ENCODE measurements at regions not wholly inside any gene's neighbourhood (a gene's known extent, or its start where the extent isn't known, plus 50 kb on each side); places are given as distances from the start of the nearest gene placed in this dataset.
"Not testable (repeated sequence)": the region's sequence is repeated elsewhere in the genome, so short reads cannot be mapped to it uniquely, and the experiment has no call there.

- Histone ChIP-seq H3K9ac (ENCODE audit: low read length) (no peak overlapping the region), H3K36me3 (ENCODE audit: insufficient read depth, low read length) (no peaks in the 10 kb centered on the region), H3K4me3 (ENCODE audit: insufficient read depth, low read depth, low read length) (no peak overlapping the region), H3K27me3 (ENCODE audit: insufficient read depth, low read length) (no peaks in the 10 kb centered on the region), H4K20me1 (ENCODE audit: insufficient read depth, low read length) (no peaks in the 10 kb centered on the region), H3K79me2 (ENCODE audit: insufficient read depth, low read length) (no peaks in the 10 kb centered on the region), H3K27ac (ENCODE audit: low read depth, low read length) (no peak overlapping the region), H3K4me1 (ENCODE audit: insufficient read depth, low read length) (no peaks in the 10 kb centered on the region), H3K4me2 (ENCODE audit: low read length) (no peak overlapping the region), H3K9me3 (ENCODE audit: insufficient read depth, low read depth, low read length) (no peaks in the 10 kb centered on the region), H2AFZ (ENCODE audit: low read depth, low read length) (no peak overlapping the region)
- Mint-ChIP-seq H3K4me3 (ENCODE audit: unreplicated experiment) (no peak overlapping the region), H3K27me3 (ENCODE audit: low read depth, unreplicated experiment) (no peaks in the 10 kb centered on the region), H3K9me3 (ENCODE audit: unreplicated experiment) (no peaks in the 10 kb centered on the region), H3K36me3 (ENCODE audit: low read depth, unreplicated experiment) (no peaks in the 10 kb centered on the region), H3K4me1 (ENCODE audit: low read depth, unreplicated experiment) (no peaks in the 10 kb centered on the region), H3K27ac (ENCODE audit: unreplicated experiment) (no peak overlapping the region)
- FAIRE-seq (no peak), DNase-seq (ENCODE audit: low read depth) (peak; percentile 27)
- no peak for TF ChIP-seq EZH2 (IDR thresholded peaks at IDR 0.05; ENCODE audit: insufficient read depth, low read length)
- TF ChIP-seq CTCF (IDR thresholded peaks at IDR 0.05; ENCODE audit: insufficient read depth, low read depth, low read length) = no peak
Measured at GRCh38 chr21:15669247-15669646, 60.5 kb upstream of the USP25 start.

- H3K4me1 Mint-ChIP-seq (ENCODE audit: low read depth, unreplicated experiment) = no peaks in the 10 kb centered on the region
Measured at GRCh38 chr21:15671188-15671587, 58.6 kb upstream of the USP25 start.

GRCh38 chr21:15672578-15672977, 57.2 kb upstream of the USP25 start:
- not testable (repeated sequence) for H3K9ac ChIP-seq (ENCODE audit: low read length); H3K9me3 ChIP-seq (ENCODE audit: insufficient read depth, low read depth, low read length); H3K4me1 Mint-ChIP-seq (ENCODE audit: low read depth, unreplicated experiment); H3K36me3 ChIP-seq (ENCODE audit: insufficient read depth, low read length); H2AFZ ChIP-seq (ENCODE audit: low read depth, low read length); H3K9me3 Mint-ChIP-seq (ENCODE audit: unreplicated experiment); H3K36me3 Mint-ChIP-seq (ENCODE audit: low read depth, unreplicated experiment); H3K79me2 ChIP-seq (ENCODE audit: insufficient read depth, low read length); H3K27me3 ChIP-seq (ENCODE audit: insufficient read depth, low read length); H3K4me1 ChIP-seq (ENCODE audit: insufficient read depth, low read length); H3K4me2 ChIP-seq (ENCODE audit: low read length); H3K27ac ChIP-seq (ENCODE audit: low read depth, low read length); H3K27ac Mint-ChIP-seq (ENCODE audit: unreplicated experiment); FAIRE-seq; H4K20me1 ChIP-seq (ENCODE audit: insufficient read depth, low read length); H3K4me3 ChIP-seq (ENCODE audit: insufficient read depth, low read depth, low read length); H3K27me3 Mint-ChIP-seq (ENCODE audit: low read depth, unreplicated experiment); DNase-seq (ENCODE audit: low read depth); H3K4me3 Mint-ChIP-seq (ENCODE audit: unreplicated experiment)

More at GRCh38 chr21:15671188-15671587, 58.6 kb upstream of the USP25 start:
- no peaks in the 10 kb centered on the region for H3K9me3 Mint-ChIP-seq (ENCODE audit: unreplicated experiment)
- H3K4me3 ChIP-seq (ENCODE audit: insufficient read depth, low read depth, low read length) = no peak overlapping the region
- no peak for DNase-seq (ENCODE audit: low read depth)
- no peaks in the 10 kb centered on the region for H3K36me3 Mint-ChIP-seq (ENCODE audit: low read depth, unreplicated experiment)
- no peaks in the 10 kb centered on the region for H3K79me2 ChIP-seq (ENCODE audit: insufficient read depth, low read length)
- no peak overlapping the region for H2AFZ ChIP-seq (ENCODE audit: low read depth, low read length)
- no peak overlapping the region for H3K4me2 ChIP-seq (ENCODE audit: low read length)
- H3K36me3 ChIP-seq (ENCODE audit: insufficient read depth, low read length) = no peaks in the 10 kb centered on the region
- H3K27me3 ChIP-seq (ENCODE audit: insufficient read depth, low read length) = no peaks in the 10 kb centered on the region
- no peaks in the 10 kb centered on the region for H3K9me3 ChIP-seq (ENCODE audit: insufficient read depth, low read depth, low read length)
- H3K9ac ChIP-seq (ENCODE audit: low read length) = no peak overlapping the region
- FAIRE-seq = no peak
- no peaks in the 10 kb centered on the region for H3K4me1 ChIP-seq (ENCODE audit: insufficient read depth, low read length)
- no peak overlapping the region for H3K4me3 Mint-ChIP-seq (ENCODE audit: unreplicated experiment)
- H3K27ac Mint-ChIP-seq (ENCODE audit: unreplicated experiment) = no peak overlapping the region
- no peaks in the 10 kb centered on the region for H3K27me3 Mint-ChIP-seq (ENCODE audit: low read depth, unreplicated experiment)
- no peak overlapping the region for H3K27ac ChIP-seq (ENCODE audit: low read depth, low read length)
- no peaks in the 10 kb centered on the region for H4K20me1 ChIP-seq (ENCODE audit: insufficient read depth, low read length)
- TF ChIP-seq CTCF (IDR thresholded peaks at IDR 0.05; ENCODE audit: insufficient read depth, low read depth, low read length) = no peak
- no peak for TF ChIP-seq EZH2 (IDR thresholded peaks at IDR 0.05; ENCODE audit: insufficient read depth, low read length)

All from astrocyte (in vitro differentiated cells and primary cell).